Activated CD8-positive, alpha-beta memory T cell treated with anti-CD3 and anti-CD28 coated beads for 1 hour (primary cell): ENCODE measurements at regions not wholly inside any gene's neighbourhood (a gene's known extent, or its start where the extent isn't known, plus 50 kb on each side); places are given as distances from the start of the nearest gene placed in this dataset.

Source experiments
- DNase-seq, 2 donors: peaks; one replicate each; pipeline ENCODE4 v3.0.0-alpha.2; 2020; ENCODE audit warnings: low read depth in 1 of 2; ENCODE audit errors: extremely low read depth in 1 of 2

DNA sequence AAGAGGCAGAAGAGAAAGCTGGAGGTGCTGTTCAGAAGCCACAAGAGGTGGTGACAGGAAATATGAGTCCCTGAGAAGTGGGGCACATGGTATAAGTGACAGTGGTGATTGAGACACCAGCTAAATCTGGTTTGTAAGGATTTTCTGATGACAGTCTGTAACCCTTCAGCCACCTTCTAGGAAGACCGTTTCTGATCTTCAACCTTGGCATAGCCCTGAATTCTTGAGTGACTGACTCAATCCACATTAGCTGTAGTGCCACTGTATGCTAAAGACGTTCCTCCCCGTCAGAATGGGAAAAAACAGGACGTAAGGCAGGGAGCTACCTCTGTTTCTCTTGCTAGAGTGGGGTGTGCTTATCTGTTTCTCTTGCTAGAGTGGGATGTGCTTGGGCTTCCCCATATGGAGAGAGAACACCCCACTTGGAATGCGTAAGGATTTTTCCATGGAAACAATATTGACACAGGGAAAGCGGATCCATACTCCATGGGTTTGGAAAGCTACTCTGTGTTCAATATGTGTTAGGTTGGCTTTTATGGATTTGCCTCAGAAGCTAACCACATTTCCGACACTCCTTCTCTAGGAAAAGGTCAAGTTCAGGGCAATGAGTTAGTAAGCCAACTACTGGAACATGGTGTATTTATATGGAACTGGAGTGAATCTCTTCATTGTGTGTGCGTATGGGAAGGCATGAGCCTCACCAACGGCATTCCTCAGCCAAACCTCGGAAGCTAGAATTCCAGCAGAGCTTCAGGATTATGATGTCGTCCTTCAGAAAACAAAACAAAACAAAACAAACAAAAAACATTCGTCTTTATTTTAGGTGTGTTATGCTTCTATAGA, 948.8 kb upstream of the SLC10A2 start:
- no peak for DNase-seq

DNA sequence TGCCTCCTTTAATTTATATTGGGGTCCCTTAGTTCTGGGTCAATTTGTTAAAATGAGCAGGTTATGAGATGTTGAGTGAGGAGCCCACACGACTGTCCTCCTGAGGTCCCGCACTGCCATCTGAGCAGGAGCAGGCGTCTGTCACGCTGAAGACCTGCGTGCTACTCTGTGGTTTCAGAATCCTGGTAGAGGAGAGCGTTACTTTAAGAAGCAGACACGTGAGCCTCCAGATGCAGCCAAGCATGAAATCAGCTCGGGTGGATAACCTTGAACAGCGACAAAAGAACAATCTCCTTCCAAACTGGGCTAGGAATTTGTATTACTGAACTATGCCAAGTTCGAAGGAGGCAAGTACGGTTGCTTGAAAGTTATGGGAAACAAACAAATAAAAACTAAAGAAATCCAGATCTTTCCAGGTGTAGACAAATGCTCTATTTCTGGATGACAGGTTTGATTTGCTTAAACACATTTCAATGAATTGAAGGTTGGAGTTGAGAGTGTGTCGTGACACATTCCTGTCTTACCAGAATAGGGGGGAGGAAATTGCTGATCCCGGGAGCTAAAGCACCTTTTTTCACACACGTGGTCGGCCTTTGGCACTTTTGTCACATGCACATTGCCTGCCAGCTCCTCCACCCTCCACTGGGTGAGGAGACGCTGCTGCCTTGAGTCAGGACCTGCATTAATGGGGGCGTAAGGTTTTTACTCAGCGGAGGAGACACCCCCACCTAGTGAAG, 945.5 kb upstream of the SLC10A2 start:
- DNase-seq = no peak

DNA sequence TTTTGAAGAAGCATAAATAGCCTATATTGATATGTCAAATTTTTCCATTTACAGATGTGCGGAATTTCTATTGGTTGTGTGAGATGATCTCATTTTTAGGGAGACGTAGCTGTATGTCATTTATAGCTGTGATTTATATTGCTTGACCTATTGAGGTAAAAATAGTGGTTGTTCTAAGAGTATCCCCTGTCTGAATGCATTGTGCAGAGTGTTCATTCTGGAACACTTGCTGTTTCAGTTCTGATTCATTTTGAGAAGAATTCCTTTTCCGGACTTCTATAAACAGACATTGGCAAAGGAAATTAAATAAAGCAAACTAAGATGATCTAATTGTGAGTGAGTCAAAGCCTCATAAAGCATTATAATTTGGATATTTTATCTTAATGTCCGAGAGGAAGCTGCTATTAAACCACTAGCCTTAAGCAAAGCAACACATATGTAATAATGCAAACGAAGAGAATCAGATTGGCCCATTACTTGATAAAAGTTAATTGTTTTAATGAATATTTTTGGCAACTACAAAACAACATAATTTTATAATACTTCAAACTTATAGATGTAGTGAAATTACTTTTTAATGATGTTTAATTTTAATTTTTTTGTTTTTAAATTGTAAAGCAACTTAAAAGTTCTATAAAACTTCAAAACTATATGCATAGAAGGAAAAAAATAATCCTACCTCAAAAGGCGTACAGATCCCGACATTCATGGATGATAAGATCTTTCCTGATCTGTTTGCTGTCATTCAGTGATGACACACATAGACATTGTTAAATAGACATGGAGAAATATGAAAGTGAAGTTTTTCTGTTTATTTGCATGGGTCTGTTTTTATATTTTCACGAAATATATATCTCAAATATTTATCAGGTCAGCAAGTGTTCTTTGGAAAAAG, 942.6 kb upstream of the SLC10A2 start:
- DNase-seq = no peak

DNA sequence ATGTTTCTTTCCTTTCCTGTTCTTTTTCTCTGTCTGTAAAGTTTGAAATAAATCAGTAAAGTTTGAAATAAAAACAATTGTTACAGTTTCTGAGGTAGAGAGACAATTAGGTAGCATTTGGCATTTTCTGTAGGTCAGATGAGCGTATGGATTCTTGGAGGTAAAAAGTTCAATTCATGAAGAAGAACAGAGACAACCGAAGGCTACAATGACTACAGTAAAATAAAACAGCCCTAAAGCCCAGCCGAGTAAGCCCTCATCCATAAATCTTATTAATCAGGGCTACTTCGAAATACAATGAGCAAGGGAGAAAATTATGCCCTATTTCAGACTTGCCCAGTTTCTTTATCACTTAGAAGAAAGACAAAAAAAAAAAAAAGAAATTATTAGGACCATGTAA, 941.9 kb upstream of the SLC10A2 start:
- DNase-seq = no peak

DNA sequence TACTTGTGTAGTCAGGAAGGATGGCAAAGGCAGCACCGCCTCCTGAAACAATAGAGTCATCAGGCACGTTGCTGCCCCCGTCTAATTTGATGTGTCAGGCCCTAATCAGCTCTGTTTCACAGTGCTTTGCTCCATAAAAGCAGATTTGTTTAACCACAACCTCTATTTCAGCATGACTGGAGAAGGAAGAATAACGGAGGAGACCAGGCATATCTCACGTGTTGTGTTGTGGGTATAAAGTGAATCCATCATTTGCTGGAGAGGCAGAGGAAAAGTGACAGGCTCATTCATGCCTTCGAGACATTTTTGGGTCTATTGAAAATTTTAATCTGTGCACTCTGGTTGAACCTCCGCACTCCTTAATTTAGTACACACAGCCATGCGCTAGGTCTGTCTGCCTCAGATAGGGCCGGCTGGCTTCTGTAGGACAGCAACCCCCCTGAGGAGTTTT, 940.4 kb upstream of the SLC10A2 start:
- DNase-seq = no peak

DNA sequence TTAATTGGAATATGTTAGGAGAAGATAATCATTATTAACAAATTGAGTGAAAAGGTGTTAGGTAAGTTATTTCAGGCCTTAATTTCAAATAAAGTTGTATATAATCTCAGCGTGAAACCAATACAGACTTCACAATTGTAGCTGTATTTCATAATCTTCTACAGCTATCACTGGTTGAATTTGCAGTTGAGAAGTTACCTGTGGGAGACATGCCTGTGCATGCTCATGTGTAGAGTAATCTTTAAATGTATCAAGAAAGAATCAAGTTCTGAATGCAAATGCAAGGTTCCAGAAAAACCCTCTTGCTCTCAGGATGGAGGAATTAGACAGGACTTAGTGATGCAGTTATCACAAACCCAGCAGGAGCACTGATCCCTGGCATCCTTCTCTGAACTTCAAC, 938.4 kb upstream of the SLC10A2 start:
- no peak for DNase-seq

DNA sequence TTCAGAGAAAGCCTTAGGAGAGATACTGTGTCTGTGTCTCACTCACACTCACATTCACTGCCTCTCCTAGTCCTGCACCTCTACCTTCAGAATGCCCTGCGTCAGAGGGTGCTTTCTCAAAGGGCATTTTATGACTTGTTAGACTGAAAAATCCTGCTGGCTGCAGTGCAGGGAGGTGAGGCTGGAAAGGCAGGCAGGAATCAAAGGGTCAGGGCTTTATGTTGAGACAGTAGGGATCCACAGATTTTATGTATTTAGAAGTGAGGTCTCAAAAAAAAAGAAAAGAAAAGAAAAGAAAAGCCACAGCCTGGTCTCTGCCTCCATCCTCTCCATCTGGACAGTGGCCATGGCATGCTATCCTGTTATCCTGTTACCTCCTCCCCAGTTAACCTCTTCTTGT, 936.0 kb upstream of the SLC10A2 start:
- DNase-seq = no peak

DNA sequence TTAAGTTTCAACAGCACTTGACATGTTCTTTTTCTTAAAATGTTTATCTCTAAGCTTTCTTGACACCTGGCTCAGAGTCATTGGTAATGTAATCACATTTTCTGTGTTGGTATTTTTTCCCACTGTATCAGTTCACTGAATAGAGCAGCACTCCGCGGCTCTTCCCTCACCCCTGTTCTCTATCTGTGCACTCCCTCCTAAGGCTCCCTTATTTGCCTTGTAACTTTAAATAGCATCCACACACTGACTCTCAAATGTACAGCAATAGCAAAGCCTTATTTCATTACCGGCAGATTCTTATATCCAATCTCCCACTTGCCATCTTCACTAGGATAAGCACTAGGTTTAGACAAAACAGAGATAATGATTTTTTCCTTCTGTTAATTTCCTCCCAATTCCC, 935.5 kb upstream of the SLC10A2 start:
- no peak for DNase-seq

DNA sequence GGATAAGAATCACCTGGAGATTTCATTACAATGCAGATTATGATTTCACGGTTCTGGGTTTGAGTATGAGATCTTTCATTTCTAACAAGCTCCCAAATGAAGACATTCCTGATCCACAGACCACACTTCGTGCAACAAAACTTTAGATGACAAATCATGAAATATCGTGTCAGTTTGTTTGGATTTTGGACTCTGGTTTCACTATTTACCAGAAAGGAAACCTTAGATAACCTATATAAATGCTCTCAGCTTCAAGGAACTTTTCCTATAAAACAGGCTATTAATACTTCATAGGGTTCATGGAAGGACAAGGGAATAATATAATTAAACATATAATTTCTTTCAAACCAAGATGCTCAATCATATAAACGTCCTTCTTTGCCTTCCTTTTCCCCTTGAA, 930.5 kb upstream of the SLC10A2 start:
- no peak for DNase-seq

DNA sequence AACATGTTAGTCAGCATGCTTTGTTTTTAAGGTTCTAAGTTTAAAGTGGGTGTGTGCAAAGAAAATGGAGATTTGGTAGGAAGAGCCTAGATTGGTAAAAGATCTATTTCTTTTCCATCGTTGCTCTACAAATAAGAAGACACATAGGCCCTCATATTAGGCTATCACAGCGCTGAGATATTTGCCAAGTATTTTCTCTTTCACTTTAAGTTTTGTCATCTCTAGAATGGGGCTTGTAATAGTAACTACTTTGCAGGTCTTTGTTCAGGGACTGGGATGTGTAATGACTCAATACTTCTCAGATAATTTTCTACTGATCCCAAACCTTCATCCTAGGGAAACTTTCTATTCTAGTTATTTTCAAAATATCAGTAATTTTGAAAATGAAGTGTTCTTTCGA, 917.7 kb upstream of the SLC10A2 start:
- DNase-seq = no peak

DNA sequence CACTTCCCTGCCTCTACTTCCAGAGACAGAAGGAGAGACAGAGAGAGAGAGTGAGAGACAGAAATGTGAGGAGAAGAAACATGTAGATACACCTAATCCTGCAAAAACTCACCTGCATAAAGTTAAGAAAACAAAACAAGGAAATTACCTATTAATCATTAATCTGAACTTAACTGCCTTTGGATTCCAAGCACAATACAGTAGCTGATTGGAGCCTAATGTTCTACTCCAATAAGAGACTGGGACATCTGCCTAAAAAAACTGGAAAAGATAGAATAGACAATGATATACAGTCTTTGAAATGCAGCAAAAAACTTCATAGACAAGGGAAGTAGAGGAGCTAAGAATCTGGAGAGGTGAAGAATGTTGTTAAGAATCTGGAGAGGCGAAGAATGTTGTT, 910.2 kb upstream of the SLC10A2 start:
- no peak for DNase-seq

DNA sequence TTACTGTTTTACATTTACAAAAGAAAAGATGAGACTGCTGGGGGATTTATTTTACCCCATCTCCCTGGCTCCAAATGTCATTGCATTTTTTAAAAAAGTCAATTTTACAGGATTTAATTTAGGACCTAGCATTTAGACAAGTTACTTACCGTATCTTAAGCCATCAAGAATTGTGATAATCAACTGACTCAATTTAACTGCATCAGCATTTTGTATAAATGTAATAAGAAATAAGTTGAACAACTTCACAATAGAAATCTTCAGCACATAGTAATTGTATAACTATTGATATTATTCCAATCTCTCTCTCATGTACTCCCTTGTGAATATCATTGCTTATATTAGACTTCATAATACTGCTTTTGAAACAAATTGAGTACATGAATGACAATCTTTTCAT, 907.5 kb upstream of the SLC10A2 start:
- no peak for DNase-seq

DNA sequence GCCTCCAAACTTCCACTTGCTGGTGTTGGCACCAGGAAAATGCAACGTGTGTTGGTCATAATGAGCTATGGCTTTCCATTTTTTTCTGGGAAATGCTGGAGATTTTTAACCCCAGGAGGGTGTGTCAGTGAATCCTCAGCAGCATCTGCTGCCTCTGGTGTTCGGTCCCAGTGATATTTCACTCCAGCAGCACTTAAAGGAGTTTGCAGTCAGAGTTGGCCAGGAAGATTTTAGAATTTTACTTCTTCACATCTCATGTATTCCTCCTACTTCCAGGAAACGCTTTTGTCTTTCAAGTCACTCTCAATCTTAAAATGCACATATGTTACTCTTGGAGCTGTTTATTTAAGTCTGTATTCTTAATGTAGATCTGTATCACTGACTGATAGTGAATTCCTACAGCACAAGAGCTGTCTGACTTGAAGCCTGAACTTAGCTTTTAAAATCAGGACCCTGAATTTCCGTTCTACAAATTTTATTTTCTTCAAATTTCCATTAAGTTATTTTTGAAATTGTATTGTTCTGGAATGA, 903.4 kb upstream of the SLC10A2 start:
- DNase-seq = no peak

DNA sequence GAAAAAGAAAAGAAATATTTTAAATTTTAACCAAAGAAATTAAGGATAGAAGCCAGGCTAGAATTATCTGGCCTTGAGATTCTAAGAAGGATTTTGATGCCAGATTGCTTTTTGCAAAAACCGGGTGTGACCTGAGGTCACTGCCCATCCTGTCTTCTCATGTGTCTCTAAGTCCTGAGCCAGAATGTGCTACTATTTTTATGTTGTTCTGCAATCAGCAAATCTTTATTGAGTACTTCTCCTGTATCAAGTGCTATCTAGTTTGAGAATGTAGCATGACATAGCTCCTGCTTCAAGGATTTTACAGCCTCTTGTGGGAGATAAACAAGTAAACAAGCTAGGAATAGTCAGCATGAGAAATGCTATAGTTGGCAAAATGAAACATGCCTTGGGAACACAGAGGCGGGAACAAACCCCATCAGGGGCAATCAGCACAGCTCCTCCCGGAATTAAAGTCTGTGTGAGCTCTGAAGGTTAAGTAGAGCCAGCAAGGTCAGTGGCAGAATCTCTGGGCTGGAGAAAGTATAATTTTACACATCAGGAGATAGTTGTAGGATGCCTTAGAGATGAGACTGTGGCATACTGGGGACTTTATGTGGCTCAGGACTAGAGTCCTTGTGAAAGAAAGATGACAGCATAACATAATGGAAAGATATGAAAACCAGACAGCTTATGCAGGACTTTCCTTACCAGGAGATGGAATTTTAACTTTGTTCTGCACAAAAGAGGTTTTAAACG, 899.5 kb upstream of the SLC10A2 start:
- DNase-seq = no peak

DNA sequence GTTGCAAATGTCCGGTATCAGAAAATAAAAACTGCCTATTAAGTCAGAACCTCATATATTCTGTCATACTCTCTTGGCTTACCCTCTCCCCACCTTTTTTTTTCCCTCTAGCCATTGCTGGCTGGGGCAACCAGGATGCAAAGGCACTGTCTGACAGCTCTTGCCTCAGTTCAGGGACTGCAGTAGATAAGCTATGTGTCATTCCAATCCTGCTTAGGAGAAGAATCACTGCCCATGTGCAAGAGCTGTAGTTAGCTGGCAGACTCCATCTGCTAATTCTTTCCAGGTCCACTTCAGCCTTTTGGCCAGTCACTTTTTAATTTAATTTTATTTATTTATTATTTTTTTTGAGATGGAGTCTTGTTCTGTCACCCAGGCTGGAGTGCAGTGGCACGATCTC, 895.6 kb upstream of the SLC10A2 start:
- DNase-seq = no peak

DNA sequence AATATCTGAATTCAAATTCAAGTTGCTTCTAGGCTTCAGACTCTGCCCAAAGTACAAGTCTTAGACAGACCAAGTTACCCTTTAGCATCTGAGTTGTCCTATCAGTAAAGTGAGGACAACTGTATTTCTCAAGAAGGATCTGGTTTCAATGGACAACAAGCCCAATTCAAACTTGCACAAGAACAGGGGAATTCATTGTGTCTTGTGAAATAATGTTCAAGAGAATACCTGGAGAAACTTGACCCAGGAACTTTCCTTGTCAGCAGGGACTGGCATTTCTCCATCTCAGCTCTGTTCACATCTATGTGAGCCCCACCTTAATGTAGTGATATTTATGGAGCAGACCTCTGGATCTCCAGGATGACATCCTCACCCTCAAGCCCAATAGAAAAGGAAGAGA, 894.9 kb upstream of the SLC10A2 start:
- no peak for DNase-seq

DNA sequence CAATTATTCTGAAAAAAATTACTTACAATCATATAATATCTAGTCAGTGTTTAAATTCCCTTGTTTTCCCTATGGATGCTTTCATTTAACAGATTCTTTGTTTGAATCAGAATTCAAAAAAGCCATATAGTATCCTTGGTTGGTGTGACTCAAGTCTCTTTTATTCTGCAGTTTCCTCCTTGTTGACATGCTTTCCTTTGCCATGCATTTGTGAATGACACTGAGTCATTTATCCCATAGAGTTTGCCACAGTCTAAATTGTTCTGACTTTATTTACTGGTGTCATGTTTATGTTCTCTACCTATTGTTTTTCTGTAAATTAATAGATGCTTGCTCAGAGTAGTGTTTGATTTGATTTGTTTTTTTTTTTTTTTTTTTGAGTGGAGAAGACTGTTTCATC, 893.8 kb upstream of the SLC10A2 start:
- DNase-seq = no peak

DNA sequence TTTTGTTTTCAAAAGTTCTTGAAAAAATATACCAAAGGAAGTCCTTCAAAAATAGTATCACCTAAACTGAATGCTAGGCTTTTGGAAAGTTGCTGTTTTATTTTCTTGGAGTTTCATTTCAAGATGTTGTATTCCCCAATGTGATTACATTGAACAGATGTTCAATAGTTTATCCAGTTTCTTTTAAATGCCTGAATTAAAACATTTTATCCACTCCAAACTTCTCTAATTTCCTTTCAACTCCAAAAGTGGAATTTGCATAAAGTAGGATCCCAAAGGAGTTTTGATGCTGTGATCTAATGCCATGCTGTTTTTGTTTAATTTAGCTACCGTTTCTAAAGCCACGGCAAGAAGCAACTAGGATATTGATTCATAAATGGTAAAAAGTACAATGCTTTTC, 892.5 kb upstream of the SLC10A2 start:
- DNase-seq = no peak

DNA sequence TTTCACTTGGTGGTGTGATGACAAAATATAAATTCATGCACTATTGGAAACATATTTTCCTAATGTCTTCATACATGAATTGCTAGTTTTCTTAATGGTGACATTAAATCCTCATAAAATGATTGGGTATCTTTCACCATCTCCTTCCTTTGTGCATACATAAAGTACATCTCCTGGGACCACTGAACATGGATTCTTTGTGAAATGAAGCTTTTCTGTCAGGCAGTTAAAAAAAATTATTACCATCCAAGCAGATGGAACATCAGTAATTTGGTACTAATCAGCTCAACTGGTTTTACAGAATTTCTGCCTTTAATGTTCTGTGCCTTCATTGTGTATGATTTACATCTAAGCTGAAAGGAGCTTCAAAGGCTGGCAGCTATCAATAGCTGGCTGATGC, 891.7 kb upstream of the SLC10A2 start:
- no peak for DNase-seq

DNA sequence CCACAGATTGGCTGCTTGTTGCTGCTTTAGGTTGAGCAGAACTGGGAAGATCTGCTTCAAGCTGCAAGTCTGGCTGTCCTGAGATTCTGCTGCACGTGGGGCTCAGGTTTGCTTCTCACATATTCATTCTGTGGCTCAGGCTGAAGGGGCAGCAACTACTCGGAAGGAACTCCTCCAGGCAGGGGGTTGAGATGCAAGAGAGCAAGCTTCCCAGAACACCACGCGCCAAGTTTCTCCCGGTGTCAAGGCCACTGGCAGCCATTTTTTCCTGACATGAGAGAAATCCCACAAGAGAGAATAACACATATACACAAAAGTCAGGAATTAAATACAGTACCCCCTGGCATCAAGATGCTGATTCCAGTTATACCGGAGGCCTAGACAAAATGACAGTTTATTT, 887.6 kb upstream of the SLC10A2 start:
- no peak for DNase-seq
